ENCODE measurements at regions not wholly inside any gene's neighbourhood (a gene's known extent, or its start where the extent isn't known, plus 50 kb on each side); places are given as distances from the start of the nearest gene placed in this dataset.

DNA sequence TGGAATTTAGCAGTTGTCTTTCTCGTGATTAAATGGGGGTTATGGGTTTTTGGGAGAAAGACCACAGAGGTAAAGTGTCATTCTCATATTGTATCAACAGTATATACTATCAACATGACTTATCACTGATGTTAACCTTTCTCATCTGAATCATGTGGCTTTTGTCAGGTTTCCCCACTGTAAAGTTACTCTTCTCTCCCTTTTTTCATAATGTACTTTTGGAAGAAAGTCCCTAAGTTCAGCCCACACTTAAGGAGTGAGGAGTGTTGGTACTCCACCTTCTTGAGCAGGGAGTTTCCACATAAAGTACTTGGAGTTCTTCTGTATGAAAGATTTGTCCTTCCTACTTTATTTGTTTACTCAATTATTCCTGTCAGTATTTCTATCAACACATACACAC, 169.9 kb downstream of the ZNF330 start:
- TF ChIP-seq, protein P1, sequence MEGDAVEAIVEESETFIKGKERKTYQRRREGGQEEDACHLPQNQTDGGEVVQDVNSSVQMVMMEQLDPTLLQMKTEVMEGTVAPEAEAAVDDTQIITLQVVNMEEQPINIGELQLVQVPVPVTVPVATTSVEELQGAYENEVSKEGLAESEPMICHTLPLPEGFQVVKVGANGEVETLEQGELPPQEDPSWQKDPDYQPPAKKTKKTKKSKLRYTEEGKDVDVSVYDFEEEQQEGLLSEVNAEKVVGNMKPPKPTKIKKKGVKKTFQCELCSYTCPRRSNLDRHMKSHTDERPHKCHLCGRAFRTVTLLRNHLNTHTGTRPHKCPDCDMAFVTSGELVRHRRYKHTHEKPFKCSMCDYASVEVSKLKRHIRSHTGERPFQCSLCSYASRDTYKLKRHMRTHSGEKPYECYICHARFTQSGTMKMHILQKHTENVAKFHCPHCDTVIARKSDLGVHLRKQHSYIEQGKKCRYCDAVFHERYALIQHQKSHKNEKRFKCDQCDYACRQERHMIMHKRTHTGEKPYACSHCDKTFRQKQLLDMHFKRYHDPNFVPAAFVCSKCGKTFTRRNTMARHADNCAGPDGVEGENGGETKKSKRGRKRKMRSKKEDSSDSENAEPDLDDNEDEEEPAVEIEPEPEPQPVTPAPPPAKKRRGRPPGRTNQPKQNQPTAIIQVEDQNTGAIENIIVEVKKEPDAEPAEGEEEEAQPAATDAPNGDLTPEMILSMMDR (IDR thresholded peaks at IDR 0.05): no peak
- TF ChIP-seq ZFX (IDR thresholded peaks at IDR 0.05; ENCODE audit: borderline replicate concordance): no peak
